SK-N-SH (cell line): ENCODE measurements at regions not wholly inside any gene's neighbourhood (a gene's known extent, or its start where the extent isn't known, plus 50 kb on each side); places are given as distances from the start of the nearest gene placed in this dataset.

ENCODE experiments used
- CTCF ChIA-PET: fragments of 300-600, 350-600 bp; formaldehyde crosslinking; extraction: SDS; loops from one replicate; lab custom pipeline; 2021; lab: Yijun Ruan, JAX
- POLR2A ChIA-PET: fragments of 350-600 bp; sonication (Branson Sonifier 250); formaldehyde crosslinking; extraction: SDS; loops from one replicate; lab custom pipeline; 2020; ENCODE audit warnings: antibody characterized with exemption, inconsistent platforms; lab: Yijun Ruan, JAX
- DNase-seq: peaks from one replicate; pipeline ENCODE4 v3.0.0; 2012
- H2AFZ ChIP-seq: fragments of 200-600 bp; sonication (generic); 2 replicates; pipeline ENCODE4 v1.8.1; 2016; ENCODE audit warnings: antibody characterized with exemption, mild to moderate bottlenecking, low read depth
- H3F3A ChIP-seq: fragments of 200-600 bp; sonication (generic); replicated peaks from 2 replicates; pipeline ENCODE3; 2016; ENCODE audit warnings: antibody characterized with exemption, mild to moderate bottlenecking; ENCODE audit not compliant: insufficient read depth
- H3K27ac ChIP-seq, 2 experiments: fragments of 200-500 bp in 1 of 2; fragments of 200-600 bp in 1 of 2; sonication (Bioruptor generic) in 1 of 2; sonication (generic), shearing (Covaris generic) in 1 of 2; 2 replicates each; pipeline versions ENCODE4 v1.5.1 to v1.6.1; 2014 to 2016; ENCODE audit warnings: low read depth in 2 of 2, inconsistent platforms in 1 of 2, low read length in 1 of 2, mild to moderate bottlenecking in 1 of 2, mixed read lengths in 1 of 2
- H3K27me3 ChIP-seq: fragments of 200-600 bp; sonication (generic), shearing (Covaris generic); 2 replicates; pipeline ENCODE4 v1.6.1; 2016; ENCODE audit warnings: mixed run types; ENCODE audit not compliant: insufficient read depth
- H3K36me3 ChIP-seq, 2 experiments: fragments of 200-500 bp in 1 of 2; fragments of 200-600 bp in 1 of 2; sonication (Bioruptor generic) in 1 of 2; sonication (generic) in 1 of 2; replicated peaks in 1 of 2; 2 replicates each; pipeline versions ENCODE3 to v1.5.1; 2014 to 2016; ENCODE audit warnings: low read length in 1 of 2, mild to moderate bottlenecking in 1 of 2; ENCODE audit not compliant: insufficient read depth in 2 of 2, control insufficient read depth in 1 of 2
- H3K4me1 ChIP-seq, 2 experiments: fragments of 200-500 bp in 1 of 2; fragments of 200-600 bp in 1 of 2; sonication (Bioruptor generic) in 1 of 2; sonication (generic), shearing (Covaris generic) in 1 of 2; 2 replicates each; pipeline versions ENCODE4 v1.5.1 to v1.6.1; 2014 to 2016; ENCODE audit warnings: low read depth in 1 of 2, low read length in 1 of 2, mixed run types in 1 of 2; ENCODE audit not compliant: insufficient read depth in 2 of 2, control insufficient read depth in 1 of 2
- H3K4me2 ChIP-seq: fragments of 200-600 bp; sonication (generic), shearing (Covaris generic); 2 replicates; pipeline ENCODE4 v1.6.1; 2017; ENCODE audit warnings: mixed run types
- H3K4me3 ChIP-seq, 2 experiments: fragments of 200-500 bp in 1 of 2; fragments of 200-600 bp in 1 of 2; sonication (Bioruptor generic) in 1 of 2; sonication (generic), shearing (Covaris generic) in 1 of 2; 2 replicates each; pipeline versions ENCODE4 v1.5.1 to v1.8.1; 2014 to 2016; ENCODE audit warnings: low read depth in 2 of 2, inconsistent platforms in 1 of 2, low read length in 1 of 2, mild to moderate bottlenecking in 1 of 2, mixed read lengths in 1 of 2, moderate library complexity in 1 of 2
- H3K79me2 ChIP-seq: fragments of 200-600 bp; sonication (generic); 2 replicates; pipeline ENCODE4 v1.8.1; 2017; ENCODE audit warnings: mild to moderate bottlenecking; ENCODE audit not compliant: insufficient read depth
- H3K9ac ChIP-seq: fragments of 200-600 bp; sonication (generic); 2 replicates; pipeline ENCODE4 v1.6.1; 2017; ENCODE audit warnings: mixed run types
- H3K9me2 ChIP-seq: fragments of 200-600 bp; sonication (generic); 2 replicates; pipeline ENCODE4 v1.6.1; 2017; ENCODE audit warnings: mixed run types
- H3K9me3 ChIP-seq: fragments of 200-600 bp; sonication (generic); 2 replicates; pipeline ENCODE4 v1.6.1; 2017; ENCODE audit warnings: mixed run types, mild to moderate bottlenecking, moderate library complexity
- H4K20me1 ChIP-seq: fragments of 200-600 bp; sonication (generic); 2 replicates; pipeline ENCODE4 v1.6.1; 2017; ENCODE audit warnings: mild to moderate bottlenecking, mixed run types; ENCODE audit not compliant: insufficient read depth
- ELF1 ChIP-seq: IDR thresholded peaks from 2 replicates; pipeline ENCODE4 v1.4.0; 2012
- EZH2phosphoT487 ChIP-seq: fragments of 200-600 bp; sonication (generic); IDR thresholded peaks from 2 replicates; pipeline ENCODE4 v1.6.1; 2017; ENCODE audit warnings: low read depth, mixed run types, mild to moderate bottlenecking, antibody characterized with exemption, moderate library complexity, borderline replicate concordance
- FOSL2 ChIP-seq: IDR thresholded peaks from 2 replicates; pipeline ENCODE4 v1.4.0; 2012; ENCODE audit warnings: low read depth, mild to moderate bottlenecking, moderate library complexity, borderline replicate concordance
- FOXM1 ChIP-seq: IDR thresholded peaks from 2 replicates; pipeline ENCODE4 v1.4.0; 2012; ENCODE audit warnings: low read depth, mild to moderate bottlenecking
- GABPA ChIP-seq: IDR thresholded peaks from 2 replicates; pipeline ENCODE4 v1.4.0; 2012; ENCODE audit warnings: low read depth, mild to moderate bottlenecking
- GATA2 ChIP-seq: sonication (generic); formaldehyde crosslinking; IDR thresholded peaks from 2 replicates; pipeline ENCODE4 v1.5.0; 2020; ENCODE audit warnings: mild to moderate bottlenecking, missing genetic modification reagents
- JUND ChIP-seq: IDR thresholded peaks from 2 replicates; pipeline ENCODE4 v1.4.0; 2012
- MAX ChIP-seq: IDR thresholded peaks from 2 replicates; pipeline ENCODE4 v1.4.0; 2012; ENCODE audit warnings: low read depth
- MEF2A ChIP-seq: IDR thresholded peaks from 2 replicates; pipeline ENCODE4 v1.4.0; 2012; ENCODE audit warnings: low read depth, borderline replicate concordance
- NRF1 ChIP-seq: IDR thresholded peaks from 2 replicates; pipeline ENCODE4 v1.6.1; 2012; ENCODE audit warnings: low read depth, mild to moderate bottlenecking, low read length
- RAD21 ChIP-seq: IDR thresholded peaks from 2 replicates; pipeline ENCODE4 v1.6.1; 2012; ENCODE audit warnings: mild to moderate bottlenecking, low read length
- RCOR1 ChIP-seq: fragments of 150-350 bp; IDR thresholded peaks from 2 replicates; pipeline ENCODE4 v1.6.1; 2017; ENCODE audit warnings: antibody characterized with exemption, low read length
- REST ChIP-seq: IDR thresholded peaks from 2 replicates; pipeline ENCODE4 v1.6.1; 2012; ENCODE audit warnings: mild to moderate bottlenecking, low read depth, low read length, moderate library complexity
- RXRA ChIP-seq: IDR thresholded peaks from 2 replicates; pipeline ENCODE4 v1.4.0; 2012; ENCODE audit warnings: low read depth, mild to moderate bottlenecking, borderline replicate concordance
- SIN3A ChIP-seq: IDR thresholded peaks from 2 replicates; pipeline ENCODE4 v1.6.1; 2012; ENCODE audit warnings: low read depth, mild to moderate bottlenecking, low read length, moderate library complexity, borderline replicate concordance
- TAF1 ChIP-seq: IDR thresholded peaks from 2 replicates; pipeline ENCODE4 v1.6.1; 2012; ENCODE audit warnings: low read depth, mild to moderate bottlenecking, low read length, moderate library complexity, borderline replicate concordance
- USF2 ChIP-seq: fragments of 150-350 bp; IDR thresholded peaks from 2 replicates; pipeline ENCODE4 v1.6.1; 2017; ENCODE audit warnings: antibody characterized with exemption, low read length, low read depth, borderline replicate concordance
- YY1 ChIP-seq: IDR thresholded peaks from 2 replicates; pipeline ENCODE4 v1.4.0; 2012; ENCODE audit warnings: low read depth, mild to moderate bottlenecking
- WGBS: methylation state at CpG from one replicate; pipeline ENCODE4 v1.1.6; 2017; ENCODE audit warnings: low lambda C conversion rate; 5-methylcytosine and 5-hydroxymethylcytosine counted together
- TF ChIP-seq, protein P1 (sequence below): IDR thresholded peaks from 2 replicates; pipeline ENCODE4 v1.4.0; 2012; ENCODE audit warnings: low read depth, borderline replicate concordance
- TF ChIP-seq, protein P2 (sequence below): fragments of 200-600 bp; sonication (generic); IDR thresholded peaks from 2 replicates; pipeline ENCODE4 v1.6.1; 2017; ENCODE audit warnings: antibody characterized with exemption, mild to moderate bottlenecking, moderate library complexity

DNA sequence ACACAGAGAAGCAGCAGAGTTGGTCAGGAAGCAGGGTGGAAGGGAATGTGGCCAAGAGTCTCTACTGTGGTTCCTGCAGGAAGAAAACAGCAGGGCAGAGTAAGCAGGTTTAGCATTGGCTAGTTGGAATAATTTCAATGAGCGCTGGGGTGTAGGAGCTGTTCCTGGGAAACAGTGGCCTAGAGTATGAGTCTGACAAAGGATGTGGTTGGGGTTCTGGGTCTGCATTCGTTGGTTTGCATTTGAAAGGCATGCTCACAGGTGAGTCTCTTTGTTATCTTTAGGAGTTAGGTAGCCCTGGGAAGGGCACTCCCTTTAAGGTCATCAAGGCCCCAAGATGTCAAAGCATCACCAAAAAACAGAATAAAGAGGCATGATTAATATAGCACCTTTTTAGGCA lies 911.6 kb upstream of the SLC35B3 start:
- Histone ChIP-seq H3K9me3 (no peaks in the 10 kb centered on the region), H2AFZ (no peak overlapping the region), H3K27ac (no peak overlapping the region), H3K27me3 (no peaks in the 10 kb centered on the region; the same call in 1 of the 2 replicates), H3F3A (no peaks in the 10 kb centered on the region), H4K20me1 (no peaks in the 10 kb centered on the region), H3K9me2 (no peaks in the 10 kb centered on the region), H3K4me1 (no peaks in the 10 kb centered on the region), H3K4me3 (no peak overlapping the region), H3K79me2 (no peaks in the 10 kb centered on the region), H3K9ac (no peak overlapping the region), H3K4me2 (no peak overlapping the region), H3K36me3 (no peaks in the 10 kb centered on the region)
- 31% methylated on average over 2 of the region's 2 CpGs for WGBS
- TF ChIP-seq GABPA (no peak), REST (no peak), RXRA (no peak), JUND (no peak), YY1 (no peak), USF2 (no peak), MAX (no peak), ELF1 (no peak), RAD21 (no peak), MEF2A (no peak), TAF1 (no peak), SIN3A (no peak), RCOR1 (no peak), GATA2 (no peak), FOXM1 (no peak)
- DNase-seq, result no peak
- CTCF ChIA-PET, result no interaction called here
- POLR2A ChIA-PET, result no interaction called here

- H3K4me3 ChIP-seq, result no peak overlapping the region
- WGBS, result 18% methylated on average over 8 of the region's 10 CpGs
- ChIA-PET POLR2A (no interaction called here), CTCF (no interaction called here)
- H3K9ac ChIP-seq, result no peak overlapping the region
- H4K20me1 ChIP-seq, result no peaks in the 10 kb centered on the region
- TF ChIP-seq, protein P1, sequence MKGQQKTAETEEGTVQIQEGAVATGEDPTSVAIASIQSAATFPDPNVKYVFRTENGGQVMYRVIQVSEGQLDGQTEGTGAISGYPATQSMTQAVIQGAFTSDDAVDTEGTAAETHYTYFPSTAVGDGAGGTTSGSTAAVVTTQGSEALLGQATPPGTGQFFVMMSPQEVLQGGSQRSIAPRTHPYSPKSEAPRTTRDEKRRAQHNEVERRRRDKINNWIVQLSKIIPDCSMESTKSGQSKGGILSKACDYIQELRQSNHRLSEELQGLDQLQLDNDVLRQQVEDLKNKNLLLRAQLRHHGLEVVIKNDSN, result no peak
- TF ChIP-seq, protein P2, sequence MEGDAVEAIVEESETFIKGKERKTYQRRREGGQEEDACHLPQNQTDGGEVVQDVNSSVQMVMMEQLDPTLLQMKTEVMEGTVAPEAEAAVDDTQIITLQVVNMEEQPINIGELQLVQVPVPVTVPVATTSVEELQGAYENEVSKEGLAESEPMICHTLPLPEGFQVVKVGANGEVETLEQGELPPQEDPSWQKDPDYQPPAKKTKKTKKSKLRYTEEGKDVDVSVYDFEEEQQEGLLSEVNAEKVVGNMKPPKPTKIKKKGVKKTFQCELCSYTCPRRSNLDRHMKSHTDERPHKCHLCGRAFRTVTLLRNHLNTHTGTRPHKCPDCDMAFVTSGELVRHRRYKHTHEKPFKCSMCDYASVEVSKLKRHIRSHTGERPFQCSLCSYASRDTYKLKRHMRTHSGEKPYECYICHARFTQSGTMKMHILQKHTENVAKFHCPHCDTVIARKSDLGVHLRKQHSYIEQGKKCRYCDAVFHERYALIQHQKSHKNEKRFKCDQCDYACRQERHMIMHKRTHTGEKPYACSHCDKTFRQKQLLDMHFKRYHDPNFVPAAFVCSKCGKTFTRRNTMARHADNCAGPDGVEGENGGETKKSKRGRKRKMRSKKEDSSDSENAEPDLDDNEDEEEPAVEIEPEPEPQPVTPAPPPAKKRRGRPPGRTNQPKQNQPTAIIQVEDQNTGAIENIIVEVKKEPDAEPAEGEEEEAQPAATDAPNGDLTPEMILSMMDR, result no peak
- TF ChIP-seq YY1 (no peak), EZH2phosphoT487 (no peak), FOSL2 (no peak), NRF1 (no peak)
- DNase-seq, result no peak
- no peaks in the 10 kb centered on the region for H3F3A ChIP-seq
- no peaks in the 10 kb centered on the region for H3K9me3 ChIP-seq
- no peak overlapping the region for H2AFZ ChIP-seq
- H3K79me2 ChIP-seq, result no peaks in the 10 kb centered on the region
- no peaks in the 10 kb centered on the region for H3K4me1 ChIP-seq
- no peak overlapping the region for H3K4me2 ChIP-seq
- H3K9me2 ChIP-seq, result no peaks in the 10 kb centered on the region
- H3K27ac ChIP-seq, result no peak overlapping the region
- H3K36me3 ChIP-seq, result no peaks in the 10 kb centered on the region
- H3K27me3 ChIP-seq, result no peaks in the 10 kb centered on the region; the same call in 1 of the 2 replicates
These were observed 900.1 kb upstream of the SLC35B3 start for GRCh38 chr6:9335431-9335830.
